ENCODE measurements at regions not wholly inside any gene's neighbourhood (a gene's known extent, or its start where the extent isn't known, plus 50 kb on each side); places are given as distances from the start of the nearest gene placed in this dataset.

DNA sequence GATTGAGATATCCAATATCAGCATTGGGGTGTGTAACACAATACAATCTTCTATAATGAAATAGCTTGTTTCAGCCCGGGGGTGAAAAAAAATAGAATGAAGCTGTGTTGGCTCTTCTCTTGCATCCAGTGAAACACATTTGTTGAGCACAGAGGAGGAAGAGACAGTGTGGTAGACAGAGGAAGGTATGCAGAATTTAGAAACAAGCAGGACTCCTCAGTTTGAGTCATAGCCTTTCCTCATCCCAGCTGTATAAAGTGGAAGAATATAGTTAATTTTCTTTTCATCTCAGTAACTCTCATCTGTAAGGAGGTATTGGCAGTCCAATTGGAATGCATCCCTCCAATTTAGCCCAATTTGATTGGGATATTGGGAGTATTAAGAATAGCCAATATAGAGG lies 302.2 kb upstream of the VLDLR start:
- TF ChIP-seq, protein P1, sequence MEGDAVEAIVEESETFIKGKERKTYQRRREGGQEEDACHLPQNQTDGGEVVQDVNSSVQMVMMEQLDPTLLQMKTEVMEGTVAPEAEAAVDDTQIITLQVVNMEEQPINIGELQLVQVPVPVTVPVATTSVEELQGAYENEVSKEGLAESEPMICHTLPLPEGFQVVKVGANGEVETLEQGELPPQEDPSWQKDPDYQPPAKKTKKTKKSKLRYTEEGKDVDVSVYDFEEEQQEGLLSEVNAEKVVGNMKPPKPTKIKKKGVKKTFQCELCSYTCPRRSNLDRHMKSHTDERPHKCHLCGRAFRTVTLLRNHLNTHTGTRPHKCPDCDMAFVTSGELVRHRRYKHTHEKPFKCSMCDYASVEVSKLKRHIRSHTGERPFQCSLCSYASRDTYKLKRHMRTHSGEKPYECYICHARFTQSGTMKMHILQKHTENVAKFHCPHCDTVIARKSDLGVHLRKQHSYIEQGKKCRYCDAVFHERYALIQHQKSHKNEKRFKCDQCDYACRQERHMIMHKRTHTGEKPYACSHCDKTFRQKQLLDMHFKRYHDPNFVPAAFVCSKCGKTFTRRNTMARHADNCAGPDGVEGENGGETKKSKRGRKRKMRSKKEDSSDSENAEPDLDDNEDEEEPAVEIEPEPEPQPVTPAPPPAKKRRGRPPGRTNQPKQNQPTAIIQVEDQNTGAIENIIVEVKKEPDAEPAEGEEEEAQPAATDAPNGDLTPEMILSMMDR (IDR thresholded peaks at IDR 0.05), result no peak
- TF ChIP-seq POLR2AphosphoS5 (IDR thresholded peaks at IDR 0.05) (no peak), EP300 (IDR thresholded peaks at IDR 0.05) (no peak)
